NCI-H1694 (cell line): ENCODE measurements at regions not wholly inside any gene's neighbourhood (a gene's known extent, or its start where the extent isn't known, plus 50 kb on each side); places are given as distances from the start of the nearest gene placed in this dataset.
"Not testable (repeated sequence)": the region's sequence is repeated elsewhere in the genome, so short reads cannot be mapped to it uniquely, and the experiment has no call there.

ENCODE experiments used
- DNase-seq: peaks from one replicate; lab custom pipeline; 2025; lab: John Stamatoyannopoulos, UW

- no peak for DNase-seq
Measured at GRCh38 chr3:104132566-104133403, 1233.9 kb upstream of the ALCAM start.

- no peak for DNase-seq
Measured at GRCh38 chr3:104133630-104134029, 1233.1 kb upstream of the ALCAM start.

DNA sequence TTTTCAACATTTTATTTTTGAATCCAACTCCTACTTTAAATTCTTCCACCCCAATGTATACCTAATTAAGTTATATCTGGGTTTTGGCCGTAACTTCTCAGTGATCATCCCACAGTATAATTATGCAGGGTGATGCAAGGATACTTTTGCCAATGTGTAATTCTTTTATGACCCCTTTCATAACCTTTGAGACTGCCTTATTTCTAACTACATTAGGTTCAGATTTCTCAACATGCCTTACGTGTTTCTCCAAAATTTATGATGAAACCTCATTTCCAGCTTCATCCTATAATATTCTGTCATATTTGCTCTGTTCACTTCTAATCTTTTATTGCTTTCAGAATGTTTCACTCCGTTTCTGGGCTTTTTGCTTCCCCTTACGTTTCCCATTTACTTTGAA lies 1229.6 kb upstream of the ALCAM start:
- no peak for DNase-seq

GRCh38 chr3:104145164-104145563 lies 1221.5 kb upstream of the ALCAM start:
- DNase-seq = no peak

GRCh38 chr3:104149154-104149553 lies 1217.6 kb upstream of the ALCAM start:
- no peak for DNase-seq

- DNase-seq = no peak
Measured at GRCh38 chr3:104150724-104151123, 1216.0 kb upstream of the ALCAM start.

- DNase-seq = no peak
Measured at GRCh38 chr3:104154896-104155295, 1211.8 kb upstream of the ALCAM start.

DNA sequence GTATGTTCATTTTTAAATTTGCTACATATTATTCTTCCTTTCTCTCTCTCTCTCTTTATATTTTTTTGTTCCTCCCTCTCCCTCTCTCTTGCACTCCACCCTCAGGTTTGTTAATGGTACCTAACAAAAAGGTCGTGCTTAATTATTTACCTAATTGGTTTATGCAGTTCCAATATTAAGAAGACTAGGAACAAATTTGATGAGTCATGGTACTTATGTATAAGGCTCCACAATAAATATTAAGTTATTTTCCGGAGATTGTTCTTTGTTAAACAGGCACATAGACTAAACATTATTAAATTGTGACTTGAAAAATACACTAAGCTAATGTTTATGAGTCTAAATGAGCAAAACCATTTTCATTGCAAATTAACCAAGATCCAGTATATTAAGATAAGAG lies 1200.8 kb upstream of the ALCAM start:
- no peak for DNase-seq

- no peak for DNase-seq
Measured at GRCh38 chr3:104168386-104168785, 1198.3 kb upstream of the ALCAM start.

DNA sequence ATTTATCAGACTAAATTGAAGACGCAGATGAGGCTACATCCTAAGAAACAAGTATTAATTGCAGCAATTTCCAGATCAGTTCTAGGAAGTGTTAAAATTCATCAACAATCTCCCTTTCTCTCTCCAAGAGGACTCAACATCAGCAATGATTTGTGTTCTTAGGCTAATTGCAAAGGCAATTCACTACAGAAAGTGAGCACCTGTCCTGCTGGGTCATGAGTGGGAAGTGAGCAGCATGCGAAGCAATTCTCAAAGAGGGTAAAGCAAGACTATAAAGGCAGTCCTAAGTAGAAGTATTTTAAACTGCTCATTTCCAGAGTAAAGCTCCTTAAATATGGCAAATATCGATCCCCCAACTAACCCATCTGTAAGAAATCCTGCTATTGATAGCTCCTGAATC lies 1191.0 kb upstream of the ALCAM start:
- no peak for DNase-seq

- no peak for DNase-seq
Measured at GRCh38 chr3:104176706-104177105, 1190.0 kb upstream of the ALCAM start.

GRCh38 chr3:104178680-104179079 lies 1188.0 kb upstream of the ALCAM start:
- DNase-seq = no peak

- no peak for DNase-seq
Measured at GRCh38 chr3:104180906-104181305, 1185.8 kb upstream of the ALCAM start.

- no peak for DNase-seq
Measured at GRCh38 chr3:104190681-104191080, 1176.0 kb upstream of the ALCAM start.

DNA sequence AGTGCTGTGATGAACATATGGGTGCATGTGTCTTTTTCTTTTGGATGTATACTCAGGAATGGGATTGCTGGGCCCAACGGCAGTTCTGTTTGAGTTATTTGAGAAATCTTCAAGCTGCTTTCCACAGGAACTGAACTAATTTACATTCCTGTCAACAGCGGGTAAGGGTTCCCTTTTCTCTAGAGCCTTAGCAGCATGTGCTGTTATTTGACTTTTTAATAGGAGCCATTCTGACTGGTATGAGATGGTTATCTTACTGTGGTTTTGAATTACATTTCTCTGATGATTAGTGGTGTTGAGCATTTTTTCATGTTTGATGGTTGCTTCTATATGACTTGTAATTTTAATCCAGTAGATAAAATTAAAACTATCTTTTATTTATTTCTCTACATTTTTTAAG lies 1168.6 kb upstream of the ALCAM start:
- no peak for DNase-seq

GRCh38 chr3:104206925-104207324 lies 1159.8 kb upstream of the ALCAM start:
- no peak for DNase-seq

- DNase-seq = no peak
Measured at GRCh38 chr3:104214277-104214676, 1152.4 kb upstream of the ALCAM start.

- DNase-seq = no peak
Measured at GRCh38 chr3:104214937-104215336, 1151.8 kb upstream of the ALCAM start.

- DNase-seq = not testable (repeated sequence)
Measured at GRCh38 chr3:104219046-104219445, 1147.7 kb upstream of the ALCAM start.

DNA sequence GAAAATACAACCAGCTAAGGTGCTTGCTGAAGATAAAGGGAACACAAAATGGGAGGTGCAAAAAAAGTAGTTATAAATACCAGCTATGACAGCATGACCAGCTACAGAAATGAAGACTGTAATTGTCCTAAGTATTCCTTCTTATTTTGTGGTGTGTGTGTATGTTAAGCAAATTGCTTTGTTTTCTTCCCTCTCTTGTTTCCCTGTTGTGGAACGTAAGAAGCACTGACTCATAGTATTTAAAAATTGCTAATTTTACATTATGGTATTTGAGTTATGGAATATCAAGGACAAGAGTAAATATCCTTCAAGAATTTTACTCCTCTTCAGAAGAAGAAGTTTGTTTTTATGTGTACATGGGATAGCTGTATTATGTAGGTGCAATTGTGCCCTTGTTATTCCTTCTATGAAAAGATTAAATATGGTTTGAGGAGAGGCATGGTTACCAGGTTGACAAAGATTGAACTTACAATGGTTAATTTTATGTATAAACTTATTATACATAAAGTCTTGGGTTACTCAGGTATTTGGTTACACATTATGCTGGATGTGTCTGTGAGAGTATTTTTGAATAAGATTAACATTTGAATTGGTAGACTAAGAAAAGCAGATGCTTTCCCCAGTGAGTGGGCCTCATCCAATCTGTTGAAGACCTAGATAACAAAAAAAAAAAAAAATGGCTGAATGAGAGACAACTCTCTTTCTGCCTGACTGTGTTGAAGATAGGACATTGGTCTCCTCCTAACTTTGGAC lies 1132.1 kb upstream of the ALCAM start:
- no peak for DNase-seq

- no peak for DNase-seq
Measured at GRCh38 chr3:104244680-104245220, 1122.0 kb upstream of the ALCAM start.

- no peak for DNase-seq
Measured at GRCh38 chr3:104245261-104245660, 1121.4 kb upstream of the ALCAM start.

- no peak for DNase-seq
Measured at GRCh38 chr3:104245981-104246380, 1120.7 kb upstream of the ALCAM start.
